ENCODE measurements at regions not wholly inside any gene's neighbourhood (a gene's known extent, or its start where the extent isn't known, plus 50 kb on each side); places are given as distances from the start of the nearest gene placed in this dataset.

- TF ChIP-seq POLR2A (IDR thresholded peaks at IDR 0.05) (no peak), POLR2AphosphoS5 (IDR thresholded peaks at IDR 0.05) (no peak), CTCF (IDR thresholded peaks at IDR 0.05) (no peak)
Measured at GRCh38 chr1:101742509-101742908, 254.2 kb downstream of the OLFM3 start.

Measured in suprapubic skin (tissue), 4 donors.